ENCODE measurements at regions not wholly inside any gene's neighbourhood (a gene's known extent, or its start where the extent isn't known, plus 50 kb on each side); places are given as distances from the start of the nearest gene placed in this dataset.
"Not testable (repeated sequence)": the region's sequence is repeated elsewhere in the genome, so short reads cannot be mapped to it uniquely, and the experiment has no call there.

- no peak for DNase-seq (ENCODE audit: extremely low spot score, unreplicated experiment)
- Mint-ChIP-seq H3K36me3 (ENCODE audit: unreplicated experiment) (no peaks in the 10 kb centered on the region), H3K27me3 (ENCODE audit: unreplicated experiment) (peaks cover 10% of the 10 kb centered on the region), H3K27ac (ENCODE audit: unreplicated experiment) (peak overlapping the region; percentile 25), H3K4me3 (ENCODE audit: unreplicated experiment) (no peak overlapping the region), H3K4me1 (ENCODE audit: unreplicated experiment) (peaks cover 8% of the 10 kb centered on the region), H3K9me3 (ENCODE audit: unreplicated experiment) (no peaks in the 10 kb centered on the region)
- TF ChIP-seq CTCF (IDR thresholded peaks at IDR 0.05), result no peak
Observed at GRCh38 chr20:4470375-4470774, 215.9 kb upstream of the PRNP start.

GRCh38 chr20:4469910-4470309, 216.3 kb upstream of the PRNP start:
- no peak overlapping the region for H3K4me3 Mint-ChIP-seq (ENCODE audit: unreplicated experiment)
- no peak for TF ChIP-seq CTCF (IDR thresholded peaks at IDR 0.05)
- peaks cover 10% of the 10 kb centered on the region for H3K27me3 Mint-ChIP-seq (ENCODE audit: unreplicated experiment)
- peaks cover 8% of the 10 kb centered on the region for H3K4me1 Mint-ChIP-seq (ENCODE audit: unreplicated experiment)
- H3K27ac Mint-ChIP-seq (ENCODE audit: unreplicated experiment), result no peak overlapping the region
- H3K36me3 Mint-ChIP-seq (ENCODE audit: unreplicated experiment), result no peaks in the 10 kb centered on the region
- DNase-seq (ENCODE audit: extremely low spot score, unreplicated experiment), result no peak
- H3K9me3 Mint-ChIP-seq (ENCODE audit: unreplicated experiment), result no peaks in the 10 kb centered on the region

- Mint-ChIP-seq H3K4me1 (ENCODE audit: unreplicated experiment) (peaks cover 8% of the 10 kb centered on the region), H3K27ac (ENCODE audit: unreplicated experiment) (no peak overlapping the region), H3K9me3 (ENCODE audit: unreplicated experiment) (no peaks in the 10 kb centered on the region), H3K36me3 (ENCODE audit: unreplicated experiment) (no peaks in the 10 kb centered on the region), H3K4me3 (ENCODE audit: unreplicated experiment) (no peak overlapping the region), H3K27me3 (ENCODE audit: unreplicated experiment) (peaks cover 2% of the 10 kb centered on the region)
- no peak for TF ChIP-seq CTCF (IDR thresholded peaks at IDR 0.05)
- DNase-seq (ENCODE audit: extremely low spot score, unreplicated experiment), result no peak
Observed at GRCh38 chr20:4468114-4468513, 218.1 kb upstream of the PRNP start.

GRCh38 chr20:4465855-4466545, 216.9 kb upstream of the ADRA1D start:
- Mint-ChIP-seq H3K27ac (ENCODE audit: unreplicated experiment) (no peak overlapping the region), H3K9me3 (ENCODE audit: unreplicated experiment) (no peaks in the 10 kb centered on the region), H3K4me1 (ENCODE audit: unreplicated experiment) (peaks cover 8% of the 10 kb centered on the region), H3K27me3 (ENCODE audit: unreplicated experiment) (peaks cover 2% of the 10 kb centered on the region), H3K36me3 (ENCODE audit: unreplicated experiment) (no peaks in the 10 kb centered on the region), H3K4me3 (ENCODE audit: unreplicated experiment) (no peak overlapping the region)
- DNase-seq (ENCODE audit: extremely low spot score, unreplicated experiment), result no peak
- TF ChIP-seq CTCF (IDR thresholded peaks at IDR 0.05), result no peak

GRCh38 chr20:4465212-4465611, 216.1 kb upstream of the ADRA1D start:
- Mint-ChIP-seq H3K4me1 (ENCODE audit: unreplicated experiment) (peaks cover 2% of the 10 kb centered on the region), H3K27me3 (ENCODE audit: unreplicated experiment) (peaks cover 2% of the 10 kb centered on the region), H3K9me3 (ENCODE audit: unreplicated experiment) (no peaks in the 10 kb centered on the region), H3K27ac (ENCODE audit: unreplicated experiment) (no peak overlapping the region), H3K4me3 (ENCODE audit: unreplicated experiment) (no peak overlapping the region), H3K36me3 (ENCODE audit: unreplicated experiment) (no peaks in the 10 kb centered on the region)
- DNase-seq (ENCODE audit: extremely low spot score, unreplicated experiment), result no peak
- no peak for TF ChIP-seq CTCF (IDR thresholded peaks at IDR 0.05)

- not testable (repeated sequence) for H3K4me1 Mint-ChIP-seq (ENCODE audit: unreplicated experiment); H3K4me3 Mint-ChIP-seq (ENCODE audit: unreplicated experiment); H3K9me3 Mint-ChIP-seq (ENCODE audit: unreplicated experiment); H3K27me3 Mint-ChIP-seq (ENCODE audit: unreplicated experiment); H3K36me3 Mint-ChIP-seq (ENCODE audit: unreplicated experiment); DNase-seq (ENCODE audit: extremely low spot score, unreplicated experiment); H3K27ac Mint-ChIP-seq (ENCODE audit: unreplicated experiment)
Observed at GRCh38 chr20:4462801-4463200, 213.7 kb upstream of the ADRA1D start.

Data from osteocyte (in vitro differentiated cells).